ENCODE measurements at regions not wholly inside any gene's neighbourhood (a gene's known extent, or its start where the extent isn't known, plus 50 kb on each side); places are given as distances from the start of the nearest gene placed in this dataset.

DNA sequence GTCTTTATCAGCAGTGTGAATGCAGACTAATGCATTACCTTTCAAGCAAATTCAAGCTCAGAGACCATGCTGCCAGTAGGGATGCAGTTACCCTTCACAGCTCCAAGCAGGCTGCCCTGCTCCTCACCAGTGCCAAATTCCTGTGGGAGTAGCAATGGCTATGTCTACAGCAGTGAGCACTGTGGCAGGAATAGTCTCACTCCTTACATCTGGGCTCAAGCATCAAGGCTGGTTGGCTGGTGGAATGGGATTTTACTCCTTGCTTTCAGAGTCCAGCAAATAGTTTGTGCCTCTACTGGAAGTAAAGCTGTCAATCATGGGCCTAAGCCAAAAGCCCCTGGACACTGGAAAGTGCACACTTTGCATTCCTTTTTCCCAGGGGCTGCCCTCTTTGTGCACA lies 1030.8 kb downstream of the SH3BGRL start:
- TF ChIP-seq, protein P1, sequence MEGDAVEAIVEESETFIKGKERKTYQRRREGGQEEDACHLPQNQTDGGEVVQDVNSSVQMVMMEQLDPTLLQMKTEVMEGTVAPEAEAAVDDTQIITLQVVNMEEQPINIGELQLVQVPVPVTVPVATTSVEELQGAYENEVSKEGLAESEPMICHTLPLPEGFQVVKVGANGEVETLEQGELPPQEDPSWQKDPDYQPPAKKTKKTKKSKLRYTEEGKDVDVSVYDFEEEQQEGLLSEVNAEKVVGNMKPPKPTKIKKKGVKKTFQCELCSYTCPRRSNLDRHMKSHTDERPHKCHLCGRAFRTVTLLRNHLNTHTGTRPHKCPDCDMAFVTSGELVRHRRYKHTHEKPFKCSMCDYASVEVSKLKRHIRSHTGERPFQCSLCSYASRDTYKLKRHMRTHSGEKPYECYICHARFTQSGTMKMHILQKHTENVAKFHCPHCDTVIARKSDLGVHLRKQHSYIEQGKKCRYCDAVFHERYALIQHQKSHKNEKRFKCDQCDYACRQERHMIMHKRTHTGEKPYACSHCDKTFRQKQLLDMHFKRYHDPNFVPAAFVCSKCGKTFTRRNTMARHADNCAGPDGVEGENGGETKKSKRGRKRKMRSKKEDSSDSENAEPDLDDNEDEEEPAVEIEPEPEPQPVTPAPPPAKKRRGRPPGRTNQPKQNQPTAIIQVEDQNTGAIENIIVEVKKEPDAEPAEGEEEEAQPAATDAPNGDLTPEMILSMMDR (conservative IDR thresholded peaks at IDR 0.05) = no peak
- TF ChIP-seq ZFX (IDR thresholded peaks at IDR 0.05) = no peak

All from C4-2B (cell line).